ENCODE measurements at regions not wholly inside any gene's neighbourhood (a gene's known extent, or its start where the extent isn't known, plus 50 kb on each side); places are given as distances from the start of the nearest gene placed in this dataset.
"Not testable (repeated sequence)": the region's sequence is repeated elsewhere in the genome, so short reads cannot be mapped to it uniquely, and the experiment has no call there.

DNA sequence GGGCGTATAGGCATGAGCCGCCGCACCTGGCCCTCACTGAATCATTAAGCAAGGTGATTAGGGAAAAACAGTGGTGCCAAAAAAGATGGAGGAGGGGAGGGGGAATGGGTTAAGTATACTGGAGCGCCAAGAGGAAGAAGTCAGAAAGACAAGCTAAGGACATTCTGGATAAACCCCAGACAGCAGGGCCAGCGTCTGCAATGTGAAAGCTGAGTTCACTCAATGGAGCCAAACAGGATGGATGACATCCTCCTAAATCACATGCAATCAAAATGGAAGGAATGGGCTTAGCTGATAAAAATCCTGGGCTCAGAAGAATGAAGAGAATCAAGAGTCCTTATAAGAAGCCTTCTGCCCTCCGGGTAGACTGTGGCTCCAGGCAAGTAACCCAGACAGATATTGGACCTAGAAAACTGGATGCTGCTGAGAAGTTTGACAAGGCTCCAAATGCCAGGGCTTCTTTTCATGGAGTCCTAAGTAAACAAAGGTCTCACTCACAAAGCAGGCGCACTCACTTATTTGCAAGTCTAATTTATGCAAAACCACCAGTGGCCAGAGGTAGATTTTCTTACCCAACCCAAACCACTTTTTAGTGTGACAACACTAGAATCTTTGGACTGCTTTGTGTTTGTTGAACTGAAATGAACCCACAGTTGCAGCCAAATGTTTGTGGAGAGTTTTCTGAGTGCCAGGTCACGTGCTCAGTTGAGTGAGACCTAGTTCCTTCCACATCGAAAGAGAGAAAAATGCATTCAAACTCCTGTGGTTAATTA is 519.1 kb upstream of the AUTS2 start:
- no peak overlapping the region for H3K4me2 ChIP-seq (ENCODE audit: low read length)
- no peaks in the 10 kb centered on the region for H3K79me2 ChIP-seq
- no peaks in the 10 kb centered on the region for H3K27me3 ChIP-seq (ENCODE audit: control insufficient read depth, insufficient read depth, low read length)
- H3K27ac ChIP-seq, result no peak overlapping the region
- no peak overlapping the region for H3K4me3 ChIP-seq (ENCODE audit: low read depth, low read length)
- TF ChIP-seq, protein P1, sequence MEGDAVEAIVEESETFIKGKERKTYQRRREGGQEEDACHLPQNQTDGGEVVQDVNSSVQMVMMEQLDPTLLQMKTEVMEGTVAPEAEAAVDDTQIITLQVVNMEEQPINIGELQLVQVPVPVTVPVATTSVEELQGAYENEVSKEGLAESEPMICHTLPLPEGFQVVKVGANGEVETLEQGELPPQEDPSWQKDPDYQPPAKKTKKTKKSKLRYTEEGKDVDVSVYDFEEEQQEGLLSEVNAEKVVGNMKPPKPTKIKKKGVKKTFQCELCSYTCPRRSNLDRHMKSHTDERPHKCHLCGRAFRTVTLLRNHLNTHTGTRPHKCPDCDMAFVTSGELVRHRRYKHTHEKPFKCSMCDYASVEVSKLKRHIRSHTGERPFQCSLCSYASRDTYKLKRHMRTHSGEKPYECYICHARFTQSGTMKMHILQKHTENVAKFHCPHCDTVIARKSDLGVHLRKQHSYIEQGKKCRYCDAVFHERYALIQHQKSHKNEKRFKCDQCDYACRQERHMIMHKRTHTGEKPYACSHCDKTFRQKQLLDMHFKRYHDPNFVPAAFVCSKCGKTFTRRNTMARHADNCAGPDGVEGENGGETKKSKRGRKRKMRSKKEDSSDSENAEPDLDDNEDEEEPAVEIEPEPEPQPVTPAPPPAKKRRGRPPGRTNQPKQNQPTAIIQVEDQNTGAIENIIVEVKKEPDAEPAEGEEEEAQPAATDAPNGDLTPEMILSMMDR (IDR thresholded peaks at IDR 0.05), result no peak
- H3K9me3 ChIP-seq (ENCODE audit: control insufficient read depth, low read length), result no peaks in the 10 kb centered on the region
- no peak overlapping the region for H2AFZ ChIP-seq
- no peaks in the 10 kb centered on the region for H3K4me1 ChIP-seq
- no peak overlapping the region for H3K9ac ChIP-seq
- H3K36me3 ChIP-seq (ENCODE audit: control insufficient read depth, insufficient read depth, low read length), result no peaks in the 10 kb centered on the region

DNA sequence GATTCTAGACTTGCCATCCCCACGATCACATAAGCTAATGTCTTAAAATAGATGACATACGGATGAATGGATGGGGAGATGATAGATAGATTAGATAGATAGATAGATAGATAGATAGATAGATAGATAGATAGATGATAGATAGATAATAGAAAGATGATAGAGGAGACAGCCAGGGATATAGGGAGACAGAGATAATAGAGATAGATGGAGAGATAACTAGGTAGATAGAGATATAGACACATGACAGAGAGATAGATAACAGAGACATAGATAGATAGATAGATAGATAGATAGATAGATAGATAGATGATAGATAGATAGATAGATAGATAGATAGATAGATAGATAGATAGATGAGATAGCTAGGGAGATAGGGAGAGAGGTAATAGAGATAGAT is 511.0 kb upstream of the AUTS2 start:
- not testable (repeated sequence) for H3K4me3 ChIP-seq (ENCODE audit: low read depth, low read length); H3K9me3 ChIP-seq (ENCODE audit: control insufficient read depth, low read length); H3K9ac ChIP-seq; H3K27me3 ChIP-seq (ENCODE audit: control insufficient read depth, insufficient read depth, low read length); H3K36me3 ChIP-seq (ENCODE audit: control insufficient read depth, insufficient read depth, low read length); H3K4me2 ChIP-seq (ENCODE audit: low read length); H3K4me1 ChIP-seq; H3K79me2 ChIP-seq; H3K27ac ChIP-seq; H2AFZ ChIP-seq

DNA sequence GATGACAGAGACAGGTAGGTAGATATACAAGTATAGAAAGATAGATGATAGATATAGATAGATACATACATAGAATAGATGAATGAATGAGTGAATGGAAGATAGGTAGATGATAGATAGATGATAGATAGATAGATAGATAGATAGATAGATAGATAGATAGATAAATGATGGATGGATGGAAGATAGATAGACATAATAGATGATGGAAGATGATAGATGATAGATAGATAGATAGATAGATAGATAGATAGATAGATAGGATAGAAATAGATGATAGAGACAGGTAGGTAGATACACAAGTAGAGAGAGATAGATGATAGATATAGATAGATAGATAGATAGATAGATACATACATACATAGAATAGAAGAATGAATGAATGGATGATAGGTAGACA is 510.1 kb upstream of the AUTS2 start:
- no peak overlapping the region for H3K9ac ChIP-seq
- H3K27ac ChIP-seq, result no peak overlapping the region
- H3K79me2 ChIP-seq, result no peaks in the 10 kb centered on the region
- TF ChIP-seq, protein P1 (IDR thresholded peaks at IDR 0.05), result no peak
- H3K27me3 ChIP-seq (ENCODE audit: control insufficient read depth, insufficient read depth, low read length), result no peaks in the 10 kb centered on the region
- no peak overlapping the region for H3K4me3 ChIP-seq (ENCODE audit: low read depth, low read length)
- no peak overlapping the region for H3K4me2 ChIP-seq (ENCODE audit: low read length)
- H3K9me3 ChIP-seq (ENCODE audit: control insufficient read depth, low read length), result no peaks in the 10 kb centered on the region
- H3K36me3 ChIP-seq (ENCODE audit: control insufficient read depth, insufficient read depth, low read length), result no peaks in the 10 kb centered on the region
- H2AFZ ChIP-seq, result no peak overlapping the region
- H3K4me1 ChIP-seq, result no peaks in the 10 kb centered on the region

DNA sequence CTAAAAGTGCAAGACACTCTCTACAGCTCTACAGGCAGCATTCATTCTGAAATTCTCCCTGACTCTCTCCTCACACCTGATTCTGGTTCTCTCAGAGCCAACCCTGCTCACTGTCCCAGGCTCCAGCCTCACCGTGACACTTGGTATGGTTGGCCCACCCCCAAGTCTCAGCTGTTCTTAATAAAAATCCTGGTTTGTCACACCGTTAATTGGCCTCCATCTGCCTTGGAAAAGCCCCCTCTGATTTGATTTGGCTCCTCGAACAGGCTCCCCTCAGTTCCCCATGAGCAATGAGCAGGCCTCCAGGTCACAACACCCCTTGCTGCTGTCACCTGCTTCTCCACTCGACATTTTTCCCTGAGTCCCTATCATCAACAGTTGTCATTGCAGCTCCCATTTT is 507.3 kb upstream of the AUTS2 start:
- H2AFZ ChIP-seq, result no peak overlapping the region
- H3K27me3 ChIP-seq (ENCODE audit: control insufficient read depth, insufficient read depth, low read length), result no peaks in the 10 kb centered on the region
- no peaks in the 10 kb centered on the region for H3K36me3 ChIP-seq (ENCODE audit: control insufficient read depth, insufficient read depth, low read length)
- no peak overlapping the region for H3K4me2 ChIP-seq (ENCODE audit: low read length)
- H3K9ac ChIP-seq, result no peak overlapping the region
- no peak overlapping the region for H3K4me3 ChIP-seq (ENCODE audit: low read depth, low read length)
- H3K79me2 ChIP-seq, result no peaks in the 10 kb centered on the region
- no peak overlapping the region for H3K27ac ChIP-seq
- no peaks in the 10 kb centered on the region for H3K4me1 ChIP-seq
- H3K9me3 ChIP-seq (ENCODE audit: control insufficient read depth, low read length), result no peaks in the 10 kb centered on the region
- TF ChIP-seq, protein P1 (IDR thresholded peaks at IDR 0.05), result no peak

DNA sequence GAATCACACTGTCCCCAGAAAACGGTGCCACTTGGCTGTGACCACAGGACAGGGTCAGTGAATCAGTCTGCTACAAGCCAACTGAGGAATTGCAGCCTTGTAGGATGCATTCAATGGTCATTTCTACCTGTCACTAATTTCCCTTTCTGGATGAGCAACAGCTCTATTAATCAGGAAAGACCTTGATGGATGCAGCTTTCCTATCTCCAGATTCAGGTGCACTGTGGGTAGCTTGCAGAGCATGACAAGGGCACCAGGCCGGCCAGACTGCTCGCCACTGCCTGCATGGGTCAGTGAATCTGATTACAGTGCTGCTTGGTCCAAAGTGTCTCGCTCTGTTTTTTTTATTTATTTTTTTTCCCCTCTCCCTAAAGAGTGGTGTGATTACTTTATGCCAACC is 506.8 kb upstream of the AUTS2 start:
- H3K4me1 ChIP-seq, result no peaks in the 10 kb centered on the region
- H3K79me2 ChIP-seq, result no peaks in the 10 kb centered on the region
- TF ChIP-seq, protein P1 (IDR thresholded peaks at IDR 0.05), result no peak
- H3K4me3 ChIP-seq (ENCODE audit: low read depth, low read length), result no peak overlapping the region
- H3K4me2 ChIP-seq (ENCODE audit: low read length), result no peak overlapping the region
- H3K27me3 ChIP-seq (ENCODE audit: control insufficient read depth, insufficient read depth, low read length), result no peaks in the 10 kb centered on the region
- H3K36me3 ChIP-seq (ENCODE audit: control insufficient read depth, insufficient read depth, low read length), result no peaks in the 10 kb centered on the region
- H3K9ac ChIP-seq, result no peak overlapping the region
- no peak overlapping the region for H3K27ac ChIP-seq
- H3K9me3 ChIP-seq (ENCODE audit: control insufficient read depth, low read length), result no peaks in the 10 kb centered on the region
- no peak overlapping the region for H2AFZ ChIP-seq
